ENCODE measurements at regions not wholly inside any gene's neighbourhood (a gene's known extent, or its start where the extent isn't known, plus 50 kb on each side); places are given as distances from the start of the nearest gene placed in this dataset.

DNA sequence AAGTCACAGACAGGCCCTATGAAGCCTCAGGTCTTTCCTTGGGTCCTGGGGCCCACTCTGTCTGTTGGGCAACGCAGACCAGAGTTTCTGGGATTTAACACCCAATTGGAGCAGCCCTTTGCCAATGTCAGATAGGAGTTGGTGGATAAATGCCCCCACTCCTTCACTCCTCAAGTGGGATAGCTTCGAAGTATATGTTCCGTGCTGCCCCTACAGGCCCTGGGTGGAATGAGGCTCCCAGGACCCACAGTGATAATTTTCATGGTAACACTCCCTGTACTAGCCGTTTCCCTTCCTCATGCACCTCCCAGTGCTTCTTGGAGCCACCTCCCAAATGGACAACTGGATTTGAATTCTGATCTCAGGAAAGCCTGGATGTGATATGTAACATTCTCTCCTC, 145.4 kb downstream of the FOXA2 start:
- FAIRE-seq (peak; percentile 44), DNase-seq (ENCODE audit: low read depth, low spot score) (no peak)

GRCh38 chr20:22438346-22438745, 146.0 kb downstream of the FOXA2 start:
- Histone ChIP-seq H3K4me1 (ENCODE audit: control insufficient read depth, extremely low read depth, insufficient read depth, low read length) (no peaks in the 10 kb centered on the region), H2AFZ (ENCODE audit: control insufficient read depth, low read length) (no peak overlapping the region), H3K9ac (ENCODE audit: control insufficient read depth, extremely low read depth, insufficient read depth, low read length) (no peak overlapping the region), H3K79me2 (ENCODE audit: control insufficient read depth, insufficient read depth, low read length) (no peaks in the 10 kb centered on the region), H3K36me3 (ENCODE audit: control insufficient read depth in 2 of 2, extremely low read depth in 1 of 2, insufficient read depth in 2 of 2, low read length in 2 of 2) (no peaks in the 10 kb centered on the region), H3K27ac (ENCODE audit: control insufficient read depth, insufficient read depth, low read length) (no peak overlapping the region), H3K4me3 (ENCODE audit: control insufficient read depth in 2 of 3, extremely low read depth in 1 of 3, insufficient read depth in 2 of 3, low read depth in 1 of 3, low read length in 3 of 3) (no peak overlapping the region), H3K4me2 (ENCODE audit: control insufficient read depth, extremely low read depth, insufficient read depth, low read depth, low read length) (no peak overlapping the region), H3K27me3 (ENCODE audit: control insufficient read depth, extremely low read depth, insufficient read depth, low read length) (no peaks in the 10 kb centered on the region), H3K9me3 (ENCODE audit: control insufficient read depth, low read depth, low read length) (no peaks in the 10 kb centered on the region), H3K9me1 (ENCODE audit: control insufficient read depth, extremely low read depth, insufficient read depth, low read length) (no peaks in the 10 kb centered on the region), H4K20me1 (ENCODE audit: control insufficient read depth, extremely low read depth, insufficient read depth, low read length) (no peaks in the 10 kb centered on the region)
- DNase-seq (ENCODE audit: low read depth, low spot score) = no peak
- dilution Hi-C loops (cut with MboI; ENCODE audit: extremely low pct_ligation_motif_present, low sequenced_read_pairs) = no loop called here
- no peak for FAIRE-seq
- TF ChIP-seq EZH2 (IDR thresholded peaks at IDR 0.05; ENCODE audit: low read length) = no peak

More for the DNA sequence above, 145.4 kb downstream of the FOXA2 start:
- Histone ChIP-seq H3K4me3 (ENCODE audit: control insufficient read depth in 2 of 3, extremely low read depth in 1 of 3, insufficient read depth in 2 of 3, low read depth in 1 of 3, low read length in 3 of 3) (no peak overlapping the region), H3K9me3 (ENCODE audit: control insufficient read depth, low read depth, low read length) (no peaks in the 10 kb centered on the region), H3K79me2 (ENCODE audit: control insufficient read depth, insufficient read depth, low read length) (no peaks in the 10 kb centered on the region), H3K4me1 (ENCODE audit: control insufficient read depth, extremely low read depth, insufficient read depth, low read length) (no peaks in the 10 kb centered on the region), H3K27ac (ENCODE audit: control insufficient read depth, insufficient read depth, low read length) (no peak overlapping the region), H3K9ac (ENCODE audit: control insufficient read depth, extremely low read depth, insufficient read depth, low read length) (no peak overlapping the region), H2AFZ (ENCODE audit: control insufficient read depth, low read length) (no peak overlapping the region), H3K27me3 (ENCODE audit: control insufficient read depth, extremely low read depth, insufficient read depth, low read length) (no peaks in the 10 kb centered on the region), H4K20me1 (ENCODE audit: control insufficient read depth, extremely low read depth, insufficient read depth, low read length) (no peaks in the 10 kb centered on the region), H3K9me1 (ENCODE audit: control insufficient read depth, extremely low read depth, insufficient read depth, low read length) (no peaks in the 10 kb centered on the region), H3K36me3 (ENCODE audit: control insufficient read depth in 2 of 2, extremely low read depth in 1 of 2, insufficient read depth in 2 of 2, low read length in 2 of 2) (no peaks in the 10 kb centered on the region), H3K4me2 (ENCODE audit: control insufficient read depth, extremely low read depth, insufficient read depth, low read depth, low read length) (no peak overlapping the region)
- TF ChIP-seq EZH2 (IDR thresholded peaks at IDR 0.05; ENCODE audit: low read length) = no peak
- TF ChIP-seq, protein P1, sequence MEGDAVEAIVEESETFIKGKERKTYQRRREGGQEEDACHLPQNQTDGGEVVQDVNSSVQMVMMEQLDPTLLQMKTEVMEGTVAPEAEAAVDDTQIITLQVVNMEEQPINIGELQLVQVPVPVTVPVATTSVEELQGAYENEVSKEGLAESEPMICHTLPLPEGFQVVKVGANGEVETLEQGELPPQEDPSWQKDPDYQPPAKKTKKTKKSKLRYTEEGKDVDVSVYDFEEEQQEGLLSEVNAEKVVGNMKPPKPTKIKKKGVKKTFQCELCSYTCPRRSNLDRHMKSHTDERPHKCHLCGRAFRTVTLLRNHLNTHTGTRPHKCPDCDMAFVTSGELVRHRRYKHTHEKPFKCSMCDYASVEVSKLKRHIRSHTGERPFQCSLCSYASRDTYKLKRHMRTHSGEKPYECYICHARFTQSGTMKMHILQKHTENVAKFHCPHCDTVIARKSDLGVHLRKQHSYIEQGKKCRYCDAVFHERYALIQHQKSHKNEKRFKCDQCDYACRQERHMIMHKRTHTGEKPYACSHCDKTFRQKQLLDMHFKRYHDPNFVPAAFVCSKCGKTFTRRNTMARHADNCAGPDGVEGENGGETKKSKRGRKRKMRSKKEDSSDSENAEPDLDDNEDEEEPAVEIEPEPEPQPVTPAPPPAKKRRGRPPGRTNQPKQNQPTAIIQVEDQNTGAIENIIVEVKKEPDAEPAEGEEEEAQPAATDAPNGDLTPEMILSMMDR (optimal IDR thresholded peaks at IDR 0.05 in 1 of 3, IDR thresholded peaks at IDR 0.05 in 1 of 3, conservative IDR thresholded peaks at IDR 0.05 in 1 of 3; ENCODE audit: extremely low read depth in 1 of 3, insufficient read depth in 2 of 3, low read length in 3 of 3) = peak; percentile 18 to 39 (median 29)
- dilution Hi-C loops (cut with MboI; ENCODE audit: extremely low pct_ligation_motif_present, low sequenced_read_pairs) = no loop called here

- H3K4me1 ChIP-seq (ENCODE audit: control insufficient read depth, extremely low read depth, insufficient read depth, low read length) = no peaks in the 10 kb centered on the region
- no peak for DNase-seq (ENCODE audit: low read depth, low spot score)
- dilution Hi-C loops (cut with MboI; ENCODE audit: extremely low pct_ligation_motif_present, low sequenced_read_pairs) = no loop called here
- no peak overlapping the region for H3K9ac ChIP-seq (ENCODE audit: control insufficient read depth, extremely low read depth, insufficient read depth, low read length)
- TF ChIP-seq, protein P1 (optimal IDR thresholded peaks at IDR 0.05 in 1 of 3, IDR thresholded peaks at IDR 0.05 in 1 of 3, conservative IDR thresholded peaks at IDR 0.05 in 1 of 3; ENCODE audit: extremely low read depth in 1 of 3, insufficient read depth in 2 of 3, low read length in 3 of 3) = no peak
- no peak for TF ChIP-seq EZH2 (IDR thresholded peaks at IDR 0.05; ENCODE audit: low read length)
- no peak overlapping the region for H3K4me3 ChIP-seq (ENCODE audit: control insufficient read depth in 2 of 3, extremely low read depth in 1 of 3, insufficient read depth in 2 of 3, low read depth in 1 of 3, low read length in 3 of 3)
- no peaks in the 10 kb centered on the region for H4K20me1 ChIP-seq (ENCODE audit: control insufficient read depth, extremely low read depth, insufficient read depth, low read length)
- no peaks in the 10 kb centered on the region for H3K79me2 ChIP-seq (ENCODE audit: control insufficient read depth, insufficient read depth, low read length)
- FAIRE-seq = no peak
- no peaks in the 10 kb centered on the region for H3K36me3 ChIP-seq (ENCODE audit: control insufficient read depth in 2 of 2, extremely low read depth in 1 of 2, insufficient read depth in 2 of 2, low read length in 2 of 2)
- no peak overlapping the region for H3K4me2 ChIP-seq (ENCODE audit: control insufficient read depth, extremely low read depth, insufficient read depth, low read depth, low read length)
- H3K27me3 ChIP-seq (ENCODE audit: control insufficient read depth, extremely low read depth, insufficient read depth, low read length) = no peaks in the 10 kb centered on the region
- H3K9me1 ChIP-seq (ENCODE audit: control insufficient read depth, extremely low read depth, insufficient read depth, low read length) = no peaks in the 10 kb centered on the region
- no peaks in the 10 kb centered on the region for H3K9me3 ChIP-seq (ENCODE audit: control insufficient read depth, low read depth, low read length)
- no peak overlapping the region for H3K27ac ChIP-seq (ENCODE audit: control insufficient read depth, insufficient read depth, low read length)
- no peak overlapping the region for H2AFZ ChIP-seq (ENCODE audit: control insufficient read depth, low read length)
Measured at GRCh38 chr20:22437354-22437753, 147.0 kb downstream of the FOXA2 start.
